ENCODE measurements at regions not wholly inside any gene's neighbourhood (a gene's known extent, or its start where the extent isn't known, plus 50 kb on each side); places are given as distances from the start of the nearest gene placed in this dataset.

GRCh38 chr9:13480693-13481092, 201.2 kb upstream of the MPDZ start:
- Histone ChIP-seq H3K9me3 (ENCODE audit: severe bottlenecking) (no peaks in the 10 kb centered on the region), H3K27me3 (ENCODE audit: insufficient read depth, low read depth, severe bottlenecking) (no peaks in the 10 kb centered on the region), H3K36me3 (no peaks in the 10 kb centered on the region), H3K27ac (no peak overlapping the region), H3K4me3 (ENCODE audit: low read depth, low read length) (no peak overlapping the region)
- TF ChIP-seq CTCF (IDR thresholded peaks at IDR 0.05; ENCODE audit: low read depth, low read length): no peak
- no peak for DNase-seq

GRCh38 chr9:13479096-13479495, 199.6 kb upstream of the MPDZ start:
- Histone ChIP-seq H3K27me3 (ENCODE audit: insufficient read depth, low read depth, severe bottlenecking) (no peaks in the 10 kb centered on the region), H3K27ac (no peak overlapping the region), H3K4me3 (ENCODE audit: low read depth, low read length) (no peak overlapping the region), H3K9me3 (ENCODE audit: severe bottlenecking) (no peaks in the 10 kb centered on the region), H3K36me3 (no peaks in the 10 kb centered on the region)
- DNase-seq: no peak
- no peak for TF ChIP-seq CTCF (IDR thresholded peaks at IDR 0.05; ENCODE audit: low read depth, low read length)

GRCh38 chr9:13478639-13479038, 199.1 kb upstream of the MPDZ start:
- Histone ChIP-seq H3K36me3 (no peaks in the 10 kb centered on the region), H3K27me3 (ENCODE audit: insufficient read depth, low read depth, severe bottlenecking) (no peaks in the 10 kb centered on the region), H3K4me3 (ENCODE audit: low read depth, low read length) (no peak overlapping the region), H3K27ac (no peak overlapping the region), H3K9me3 (ENCODE audit: severe bottlenecking) (no peaks in the 10 kb centered on the region)
- no peak for TF ChIP-seq CTCF (IDR thresholded peaks at IDR 0.05; ENCODE audit: low read depth, low read length)
- DNase-seq: no peak

GRCh38 chr9:13478160-13478559, 198.7 kb upstream of the MPDZ start:
- TF ChIP-seq CTCF (IDR thresholded peaks at IDR 0.05; ENCODE audit: low read depth, low read length): no peak
- no peak for DNase-seq
- H3K27me3 ChIP-seq (ENCODE audit: insufficient read depth, low read depth, severe bottlenecking): no peaks in the 10 kb centered on the region
- H3K36me3 ChIP-seq: no peaks in the 10 kb centered on the region
- H3K4me3 ChIP-seq (ENCODE audit: low read depth, low read length): no peak overlapping the region
- no peak overlapping the region for H3K27ac ChIP-seq
- no peaks in the 10 kb centered on the region for H3K9me3 ChIP-seq (ENCODE audit: severe bottlenecking)

GRCh38 chr9:13470836-13471235, 191.3 kb upstream of the MPDZ start:
- TF ChIP-seq CTCF (IDR thresholded peaks at IDR 0.05; ENCODE audit: low read depth, low read length): no peak
- Histone ChIP-seq H3K27ac (no peak overlapping the region), H3K36me3 (no peaks in the 10 kb centered on the region), H3K4me3 (ENCODE audit: low read depth, low read length) (no peak overlapping the region), H3K9me3 (ENCODE audit: severe bottlenecking) (no peaks in the 10 kb centered on the region), H3K27me3 (ENCODE audit: insufficient read depth, low read depth, severe bottlenecking) (no peaks in the 10 kb centered on the region)
- no peak for DNase-seq

GRCh38 chr9:13467157-13467556, 187.7 kb upstream of the MPDZ start:
- Histone ChIP-seq H3K36me3 (no peaks in the 10 kb centered on the region), H3K27me3 (ENCODE audit: insufficient read depth, low read depth, severe bottlenecking) (no peaks in the 10 kb centered on the region), H3K27ac (peak overlapping the region; percentile 13; the same call in 1 of the 2 replicates), H3K9me3 (ENCODE audit: severe bottlenecking) (no peaks in the 10 kb centered on the region), H3K4me3 (ENCODE audit: low read depth, low read length) (no peak overlapping the region)
- no peak for TF ChIP-seq CTCF (IDR thresholded peaks at IDR 0.05; ENCODE audit: low read depth, low read length)
- no peak for DNase-seq
